ENCODE measurements at regions not wholly inside any gene's neighbourhood (a gene's known extent, or its start where the extent isn't known, plus 50 kb on each side); places are given as distances from the start of the nearest gene placed in this dataset.

GRCh38 chr21:22115746-22116145, 1117.5 kb downstream of the NCAM2 start:
- TF ChIP-seq CTCF (IDR thresholded peaks at IDR 0.05; ENCODE audit: insufficient read depth, low read length, missing control alignments): no peak
- no peak for DNase-seq (ENCODE audit: low read depth, low spot score)
- ChIA-PET POLR2A (no interaction called here), CTCF (no interaction called here)
- H3K4me3 ChIP-seq (ENCODE audit: low read depth, low read length): no peak overlapping the region

DNA sequence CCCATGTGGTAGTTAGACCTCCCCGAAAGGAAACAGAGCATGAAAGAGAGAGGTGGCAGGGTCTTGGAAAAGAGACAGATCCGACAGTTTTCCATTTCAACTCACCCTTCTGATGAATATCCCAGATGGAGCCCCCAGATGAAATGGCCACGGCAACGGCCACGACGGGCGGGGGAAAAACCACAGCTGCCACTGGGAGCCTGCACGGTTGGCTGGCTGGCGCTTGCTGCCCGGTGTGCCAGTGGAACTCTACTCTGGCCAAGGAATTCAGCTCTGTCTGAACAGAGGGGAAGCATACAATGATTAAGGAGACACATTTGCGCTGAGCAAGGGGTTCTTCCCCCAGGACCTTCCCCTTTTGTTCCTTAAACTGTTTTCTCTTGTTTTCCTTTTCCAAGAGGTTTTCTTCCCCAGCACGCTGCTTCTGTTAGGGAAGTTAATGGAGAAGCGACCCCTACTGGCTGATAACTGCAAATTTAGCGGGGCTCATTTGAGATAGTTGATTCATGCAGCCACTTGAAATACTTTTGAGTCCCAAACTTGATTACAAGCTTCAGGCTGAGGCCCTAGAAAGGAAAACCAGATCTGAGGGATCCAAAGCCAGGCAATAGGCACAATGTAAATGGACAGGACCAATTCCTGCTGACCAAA, 1122.5 kb downstream of the NCAM2 start:
- no peak for DNase-seq (ENCODE audit: low read depth, low spot score)

DNA sequence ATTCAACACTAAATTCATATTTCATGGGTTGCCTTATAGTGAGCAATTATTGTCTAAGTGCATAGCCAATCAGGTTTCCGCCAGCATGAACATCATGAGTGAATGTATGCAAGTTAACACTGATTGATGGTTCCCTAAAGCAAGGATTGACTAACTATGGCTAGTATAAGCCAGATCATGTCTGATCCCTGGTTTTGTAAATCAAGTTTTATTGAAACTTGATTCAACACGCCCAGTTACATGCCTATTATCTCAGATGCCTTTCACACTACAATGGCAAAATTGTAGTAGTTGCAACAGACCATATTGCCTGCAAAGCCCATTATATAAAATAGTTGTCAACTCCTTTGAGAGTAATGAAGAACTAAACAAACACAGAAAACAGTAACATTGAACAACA, 1127.4 kb downstream of the NCAM2 start:
- POLR2A ChIA-PET: no interaction called here
- H3K4me3 ChIP-seq (ENCODE audit: low read depth, low read length): no peak overlapping the region
- DNase-seq (ENCODE audit: low read depth, low spot score): no peak
- CTCF ChIA-PET: no interaction called here
- no peak for TF ChIP-seq CTCF (IDR thresholded peaks at IDR 0.05; ENCODE audit: insufficient read depth, low read length, missing control alignments)

More for the DNA sequence above, 1122.5 kb downstream of the NCAM2 start:
- H3K4me3 ChIP-seq (ENCODE audit: low read depth, low read length): no peak overlapping the region
- TF ChIP-seq CTCF (IDR thresholded peaks at IDR 0.05; ENCODE audit: insufficient read depth, low read length, missing control alignments): no peak
- ChIA-PET CTCF (no interaction called here), POLR2A (no interaction called here)

DNA sequence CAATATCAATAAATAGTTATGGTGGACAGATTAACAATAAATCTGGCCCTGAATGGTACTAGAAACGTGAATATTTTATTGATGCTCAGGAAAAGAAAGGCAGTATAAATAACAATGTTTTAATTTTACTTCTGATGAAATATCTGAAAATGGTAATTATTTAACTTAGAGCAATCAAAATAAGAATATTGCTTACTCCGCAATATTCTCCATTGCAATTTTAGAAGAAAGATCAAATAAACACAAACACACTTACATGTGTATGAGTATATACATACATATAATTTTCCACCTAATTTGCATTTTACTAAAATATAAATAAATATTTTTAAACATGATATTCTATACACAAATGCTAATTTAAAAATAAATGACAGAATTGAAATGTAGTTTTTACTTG, 1130.5 kb downstream of the NCAM2 start:
- ChIA-PET CTCF (no interaction called here), POLR2A (no interaction called here)
- no peak for DNase-seq (ENCODE audit: low read depth, low spot score)
- TF ChIP-seq CTCF (IDR thresholded peaks at IDR 0.05; ENCODE audit: insufficient read depth, low read length, missing control alignments): no peak
- no peak overlapping the region for H3K4me3 ChIP-seq (ENCODE audit: low read depth, low read length)

GRCh38 chr21:22132358-22133071, 1134.3 kb downstream of the NCAM2 start:
- no peak overlapping the region for H3K4me3 ChIP-seq (ENCODE audit: low read depth, low read length)
- POLR2A ChIA-PET: no interaction called here
- CTCF ChIA-PET: no interaction called here
- DNase-seq (ENCODE audit: low read depth, low spot score): no peak
- TF ChIP-seq CTCF (IDR thresholded peaks at IDR 0.05; ENCODE audit: insufficient read depth, low read length, missing control alignments): no peak

DNA sequence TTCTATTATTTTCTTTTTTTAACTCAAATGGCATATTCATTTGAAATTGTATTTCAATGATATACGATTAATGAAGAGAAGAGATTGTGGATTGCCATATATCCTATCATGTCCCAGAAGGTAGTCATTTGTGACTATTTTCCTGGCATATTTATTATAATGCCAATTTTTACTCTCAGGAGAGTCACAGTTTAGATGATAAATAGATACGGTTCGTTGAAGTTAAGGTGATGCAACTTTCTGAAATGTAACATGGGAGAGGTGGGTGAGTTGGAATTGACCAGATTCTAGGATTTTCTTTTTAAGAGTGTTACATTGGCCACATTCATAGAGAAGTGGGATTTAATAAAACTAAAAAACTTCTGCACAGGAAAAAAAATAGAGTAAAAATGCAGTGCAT, 1138.5 kb downstream of the NCAM2 start:
- ChIA-PET CTCF (no interaction called here), POLR2A (no interaction called here)
- no peak for DNase-seq (ENCODE audit: low read depth, low spot score)
- H3K4me3 ChIP-seq (ENCODE audit: low read depth, low read length): no peak overlapping the region
- no peak for TF ChIP-seq CTCF (IDR thresholded peaks at IDR 0.05; ENCODE audit: insufficient read depth, low read length, missing control alignments)

All from AG04449 (cell line).